ENCODE measurements at regions not wholly inside any gene's neighbourhood (a gene's known extent, or its start where the extent isn't known, plus 50 kb on each side); places are given as distances from the start of the nearest gene placed in this dataset.

DNA sequence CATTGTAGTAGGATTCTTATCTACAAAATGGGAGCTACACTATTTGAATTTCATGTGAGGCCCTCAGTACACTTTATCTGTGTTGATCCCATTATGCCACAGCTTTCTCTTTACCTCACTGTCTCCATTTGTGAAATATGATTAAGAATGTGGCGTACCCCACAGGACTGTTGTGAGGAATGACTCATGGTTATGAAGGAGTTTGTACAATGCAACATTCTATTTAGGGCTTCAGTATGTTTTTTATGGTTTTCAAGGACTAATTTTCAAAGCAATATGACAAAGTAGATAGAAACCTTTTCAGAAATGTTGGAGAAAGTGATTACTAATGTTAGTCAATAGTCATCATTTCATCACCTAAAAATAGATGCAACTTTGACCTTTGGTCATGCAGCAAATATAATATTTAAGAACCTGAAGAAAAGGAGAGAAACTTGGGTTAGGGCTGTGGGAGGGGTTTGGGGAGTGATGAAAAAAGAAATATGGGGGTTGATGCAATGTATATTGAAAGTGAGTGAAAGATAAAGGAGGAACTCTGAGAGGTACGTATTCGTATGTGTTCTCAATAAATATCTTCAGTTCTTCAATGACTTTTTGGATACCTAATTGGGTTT lies 53.7 kb upstream of the PIP5K1B start:
- Mint-ChIP-seq H3K36me3 (ENCODE audit: insufficient read depth, unreplicated experiment) (no peaks in the 10 kb centered on the region), H3K4me3 (ENCODE audit: unreplicated experiment) (no peak overlapping the region), H3K27ac (ENCODE audit: low read depth, unreplicated experiment) (no peak overlapping the region), H3K9me3 (ENCODE audit: unreplicated experiment) (no peaks in the 10 kb centered on the region), H3K27me3 (ENCODE audit: insufficient read depth, unreplicated experiment) (peaks cover 35% of the 10 kb centered on the region), H3K4me1 (ENCODE audit: insufficient read depth, unreplicated experiment) (no peaks in the 10 kb centered on the region)
- TF ChIP-seq, protein P1, sequence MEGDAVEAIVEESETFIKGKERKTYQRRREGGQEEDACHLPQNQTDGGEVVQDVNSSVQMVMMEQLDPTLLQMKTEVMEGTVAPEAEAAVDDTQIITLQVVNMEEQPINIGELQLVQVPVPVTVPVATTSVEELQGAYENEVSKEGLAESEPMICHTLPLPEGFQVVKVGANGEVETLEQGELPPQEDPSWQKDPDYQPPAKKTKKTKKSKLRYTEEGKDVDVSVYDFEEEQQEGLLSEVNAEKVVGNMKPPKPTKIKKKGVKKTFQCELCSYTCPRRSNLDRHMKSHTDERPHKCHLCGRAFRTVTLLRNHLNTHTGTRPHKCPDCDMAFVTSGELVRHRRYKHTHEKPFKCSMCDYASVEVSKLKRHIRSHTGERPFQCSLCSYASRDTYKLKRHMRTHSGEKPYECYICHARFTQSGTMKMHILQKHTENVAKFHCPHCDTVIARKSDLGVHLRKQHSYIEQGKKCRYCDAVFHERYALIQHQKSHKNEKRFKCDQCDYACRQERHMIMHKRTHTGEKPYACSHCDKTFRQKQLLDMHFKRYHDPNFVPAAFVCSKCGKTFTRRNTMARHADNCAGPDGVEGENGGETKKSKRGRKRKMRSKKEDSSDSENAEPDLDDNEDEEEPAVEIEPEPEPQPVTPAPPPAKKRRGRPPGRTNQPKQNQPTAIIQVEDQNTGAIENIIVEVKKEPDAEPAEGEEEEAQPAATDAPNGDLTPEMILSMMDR (IDR thresholded peaks at IDR 0.05; ENCODE audit: unreplicated experiment): no peak
- CTCF ChIA-PET: interaction anchor here (0.6 to 0.8 kb wide), 2 partner anchors 67 to 130 kb away, joined by 3 read pairs; no protein-coding TSS in a partner anchor
- no peak for DNase-seq (ENCODE audit: unreplicated experiment)
- POLR2A ChIA-PET: no interaction called here
- intact Hi-C loops (cut with micrococcal nuclease): no loop called here
- no TSS peak for BruUV-seq (replicated peaks)

DNA sequence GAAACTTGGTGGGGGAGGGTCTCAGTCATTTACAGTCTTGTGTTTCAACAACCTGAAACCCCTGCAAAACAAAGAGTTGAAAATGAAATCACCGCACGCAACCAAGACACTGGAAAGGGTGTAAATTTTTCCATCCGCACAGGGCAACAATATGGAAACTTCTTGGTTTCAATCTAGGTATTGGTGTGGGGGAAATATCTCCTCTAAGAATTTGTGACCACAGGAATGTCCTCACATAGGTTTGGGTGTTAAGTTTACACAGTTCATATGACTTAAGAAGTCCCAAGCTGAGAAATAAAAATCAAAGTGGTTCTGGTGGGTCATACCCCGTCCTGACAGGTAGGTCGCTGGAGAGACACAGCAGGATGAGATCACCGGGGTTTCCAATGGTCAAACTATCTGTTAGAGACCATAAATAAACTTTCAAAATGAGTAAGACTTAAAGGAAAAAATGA lies 51.9 kb upstream of the PIP5K1B start:
- TF ChIP-seq, protein P1 (IDR thresholded peaks at IDR 0.05; ENCODE audit: unreplicated experiment): no peak
- Mint-ChIP-seq H3K27ac (ENCODE audit: low read depth, unreplicated experiment) (no peak overlapping the region), H3K27me3 (ENCODE audit: insufficient read depth, unreplicated experiment) (peaks cover 38% of the 10 kb centered on the region), H3K4me3 (ENCODE audit: unreplicated experiment) (no peak overlapping the region), H3K4me1 (ENCODE audit: insufficient read depth, unreplicated experiment) (no peaks in the 10 kb centered on the region), H3K36me3 (ENCODE audit: insufficient read depth, unreplicated experiment) (no peaks in the 10 kb centered on the region), H3K9me3 (ENCODE audit: unreplicated experiment) (no peaks in the 10 kb centered on the region)
- intact Hi-C loops (cut with micrococcal nuclease): no loop called here
- no TSS peak for BruUV-seq (replicated peaks)
- ChIA-PET CTCF (no interaction called here), POLR2A (no interaction called here)
- no peak for DNase-seq (ENCODE audit: unreplicated experiment)

DNA sequence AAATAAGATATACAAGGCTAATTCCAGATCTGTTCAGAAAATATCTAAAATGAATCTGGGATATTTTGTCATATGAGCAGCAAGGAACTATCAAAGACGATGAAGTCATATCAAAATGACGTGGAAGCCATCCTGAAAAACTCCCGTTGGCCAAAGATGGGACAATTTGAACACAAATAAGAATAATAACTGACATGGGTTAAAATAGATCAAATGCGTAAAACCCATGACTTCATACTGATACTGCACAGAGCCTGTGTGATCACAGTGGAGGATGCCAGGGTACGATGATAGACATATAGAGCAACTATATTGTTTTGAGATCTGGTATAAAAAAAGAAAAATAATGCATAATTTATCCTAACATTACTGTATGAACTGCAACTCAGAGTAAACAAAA lies 51.0 kb upstream of the PIP5K1B start:
- Mint-ChIP-seq H3K27ac (ENCODE audit: low read depth, unreplicated experiment) (no peak overlapping the region), H3K4me3 (ENCODE audit: unreplicated experiment) (no peak overlapping the region), H3K9me3 (ENCODE audit: unreplicated experiment) (no peaks in the 10 kb centered on the region), H3K4me1 (ENCODE audit: insufficient read depth, unreplicated experiment) (no peaks in the 10 kb centered on the region), H3K36me3 (ENCODE audit: insufficient read depth, unreplicated experiment) (no peaks in the 10 kb centered on the region), H3K27me3 (ENCODE audit: insufficient read depth, unreplicated experiment) (peaks cover 38% of the 10 kb centered on the region)
- no peak for DNase-seq (ENCODE audit: unreplicated experiment)
- intact Hi-C loops (cut with micrococcal nuclease): no loop called here
- CTCF ChIA-PET: interaction anchor here (0.7 kb wide), 1 partner anchor 946 kb away, joined by 3 read pairs; no protein-coding TSS in a partner anchor
- BruUV-seq (replicated peaks): no TSS peak
- POLR2A ChIA-PET: no interaction called here
- TF ChIP-seq, protein P1 (IDR thresholded peaks at IDR 0.05; ENCODE audit: unreplicated experiment): no peak
